IPS-20b (cell line): ENCODE measurements at regions not wholly inside any gene's neighbourhood (a gene's known extent, or its start where the extent isn't known, plus 50 kb on each side); places are given as distances from the start of the nearest gene placed in this dataset.
"Not testable (repeated sequence)": the region's sequence is repeated elsewhere in the genome, so short reads cannot be mapped to it uniquely, and the experiment has no call there.

Experiments
- H3K27ac ChIP-seq: one replicate; pipeline ENCODE4 v1.5.1; 2013; ENCODE audit warnings: low read length
- H3K27me3 ChIP-seq: 2 replicates; pipeline ENCODE4 v1.6.1; 2013; ENCODE audit warnings: mild to moderate bottlenecking, low read length, inconsistent platforms; ENCODE audit not compliant: insufficient read depth
- H3K36me3 ChIP-seq: 2 replicates; pipeline ENCODE4 v1.6.1; 2013; ENCODE audit warnings: low read depth, mild to moderate bottlenecking, inconsistent platforms, low read length, moderate library complexity; ENCODE audit not compliant: insufficient read depth
- H3K4me1 ChIP-seq: 2 replicates; pipeline ENCODE4 v1.6.1; 2013; ENCODE audit warnings: mild to moderate bottlenecking, control low read depth, inconsistent platforms, low read length, moderate library complexity; ENCODE audit not compliant: insufficient read depth
- H3K4me3 ChIP-seq: 2 replicates; pipeline ENCODE4 v1.5.1; 2013; ENCODE audit warnings: mild to moderate bottlenecking, low read length, inconsistent platforms
- H3K9ac ChIP-seq: 2 replicates; pipeline ENCODE4 v1.6.1; 2013; ENCODE audit warnings: low read depth, mild to moderate bottlenecking, inconsistent platforms, low read length, moderate library complexity
- H3K9me3 ChIP-seq: 2 replicates; pipeline ENCODE4 v1.6.1; 2013; ENCODE audit warnings: mild to moderate bottlenecking, low read depth, low read length, inconsistent platforms; ENCODE audit not compliant: insufficient read depth

DNA sequence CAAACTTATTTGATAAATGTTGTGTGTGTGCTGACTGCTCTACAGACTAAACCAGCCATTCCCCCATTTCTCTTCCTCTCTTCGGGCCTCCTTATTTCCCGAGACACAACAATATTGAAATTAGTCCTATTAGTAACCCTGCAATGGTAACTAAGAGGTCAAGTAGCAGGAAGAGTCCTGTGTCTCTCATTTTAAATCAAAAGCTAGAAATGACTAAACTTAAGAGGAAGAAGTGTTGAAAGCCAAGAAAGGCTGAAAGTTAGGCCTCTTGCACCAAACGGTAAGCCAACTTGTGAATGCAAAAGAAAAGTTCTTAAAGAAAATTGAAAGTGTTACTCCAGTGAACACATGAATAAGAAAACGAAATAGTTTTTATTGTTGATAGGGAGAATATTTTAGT, 357.8 kb upstream of the SLC7A11 start:
- Histone ChIP-seq H3K9me3 (0 out of 2 replicates have a peak, but pooled peaks cover 4% of the 10 kb centered on the region), H3K27me3 (no peaks in the 10 kb centered on the region), H3K9ac (no peak overlapping the region), H3K4me3 (no peak overlapping the region), H3K4me1 (no peaks in the 10 kb centered on the region), H3K27ac (no peak overlapping the region), H3K36me3 (no peaks in the 10 kb centered on the region)

DNA sequence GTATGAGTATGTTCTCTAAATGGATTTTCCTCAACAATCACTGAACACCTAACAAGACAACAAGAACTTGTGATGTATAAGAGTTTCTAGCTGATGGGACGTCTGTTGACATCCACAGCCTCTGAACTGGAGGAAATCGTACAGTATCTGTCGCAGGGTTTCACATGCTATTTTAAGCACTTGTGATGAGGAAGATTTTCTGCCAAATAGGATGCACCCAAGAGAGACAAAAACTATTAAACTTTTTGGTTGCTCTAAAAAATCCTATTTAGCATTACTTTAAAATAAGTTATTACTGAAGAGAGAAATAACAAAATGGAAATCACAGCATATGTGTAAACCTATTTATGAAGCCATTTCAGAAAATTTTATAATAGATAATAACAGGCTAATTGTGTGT, 356.1 kb upstream of the SLC7A11 start:
- no peak overlapping the region for H3K4me3 ChIP-seq
- 0 out of 2 replicates have a peak, but pooled peaks cover 4% of the 10 kb centered on the region for H3K9me3 ChIP-seq
- no peaks in the 10 kb centered on the region for H3K36me3 ChIP-seq
- H3K9ac ChIP-seq, result no peak overlapping the region
- no peaks in the 10 kb centered on the region for H3K27me3 ChIP-seq
- no peaks in the 10 kb centered on the region for H3K4me1 ChIP-seq
- H3K27ac ChIP-seq, result no peak overlapping the region

DNA sequence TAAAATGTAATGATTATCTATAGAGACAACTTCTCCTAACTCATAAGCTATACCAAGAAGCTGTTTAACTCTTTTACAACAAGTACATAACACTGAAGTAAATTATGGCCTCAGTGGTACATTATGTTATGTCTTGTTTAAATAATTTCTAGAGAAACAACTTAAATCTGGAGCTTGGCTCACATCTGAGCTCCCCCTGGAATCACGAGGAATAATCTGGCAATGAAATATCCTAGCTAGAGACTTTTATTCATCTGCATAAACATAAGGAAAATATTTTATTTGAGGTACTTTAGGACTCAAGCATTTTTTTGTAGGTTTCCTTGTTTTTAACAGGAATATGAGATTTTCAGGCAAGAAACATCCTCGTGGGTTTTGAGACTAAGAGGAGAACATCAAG, 354.7 kb upstream of the SLC7A11 start:
- H3K9ac ChIP-seq, result no peak overlapping the region
- no peaks in the 10 kb centered on the region for H3K4me1 ChIP-seq
- no peaks in the 10 kb centered on the region for H3K27me3 ChIP-seq
- 0 out of 2 replicates have a peak, but pooled peaks cover 3% of the 10 kb centered on the region for H3K9me3 ChIP-seq
- H3K27ac ChIP-seq, result no peak overlapping the region
- no peaks in the 10 kb centered on the region for H3K36me3 ChIP-seq
- no peak overlapping the region for H3K4me3 ChIP-seq

DNA sequence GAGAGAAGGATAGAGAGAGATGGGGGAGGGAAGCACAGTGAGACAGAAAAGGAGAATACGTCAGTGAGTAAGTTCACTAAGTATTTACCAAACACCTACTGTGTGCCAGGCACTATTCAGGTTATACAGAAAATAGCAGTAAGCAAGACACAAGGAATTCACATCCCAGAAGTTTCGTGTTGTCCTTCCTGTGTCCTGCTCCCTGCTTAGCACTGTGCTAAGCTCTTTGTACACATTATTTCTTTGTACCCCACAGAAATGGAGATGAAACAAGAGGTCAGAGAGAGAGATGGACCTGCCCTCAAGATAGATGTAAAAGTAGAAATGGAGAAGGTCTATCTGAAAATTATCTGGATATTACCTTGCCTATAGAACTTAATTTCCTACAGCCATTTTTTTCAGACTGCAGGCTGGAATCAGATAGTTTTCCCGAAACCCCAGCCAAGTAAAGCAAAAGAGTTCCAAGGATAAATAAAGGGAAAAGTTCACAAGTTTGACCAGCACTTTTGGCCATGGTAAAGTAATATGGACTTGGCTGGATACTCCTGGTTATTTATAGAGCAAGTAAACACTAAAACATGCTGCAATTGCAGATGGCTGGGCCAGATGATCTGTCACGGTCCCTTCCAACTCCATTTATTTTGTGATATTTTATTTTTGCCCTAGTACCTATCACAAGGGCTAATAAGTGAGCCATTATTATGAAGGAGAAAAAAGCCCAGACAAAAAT, 353.7 kb upstream of the SLC7A11 start:
- H3K27ac ChIP-seq, result no peak overlapping the region
- no peak overlapping the region for H3K4me3 ChIP-seq
- no peak overlapping the region for H3K9ac ChIP-seq
- H3K9me3 ChIP-seq, result no peaks in the 10 kb centered on the region
- H3K36me3 ChIP-seq, result no peaks in the 10 kb centered on the region
- no peaks in the 10 kb centered on the region for H3K4me1 ChIP-seq
- no peaks in the 10 kb centered on the region for H3K27me3 ChIP-seq

DNA sequence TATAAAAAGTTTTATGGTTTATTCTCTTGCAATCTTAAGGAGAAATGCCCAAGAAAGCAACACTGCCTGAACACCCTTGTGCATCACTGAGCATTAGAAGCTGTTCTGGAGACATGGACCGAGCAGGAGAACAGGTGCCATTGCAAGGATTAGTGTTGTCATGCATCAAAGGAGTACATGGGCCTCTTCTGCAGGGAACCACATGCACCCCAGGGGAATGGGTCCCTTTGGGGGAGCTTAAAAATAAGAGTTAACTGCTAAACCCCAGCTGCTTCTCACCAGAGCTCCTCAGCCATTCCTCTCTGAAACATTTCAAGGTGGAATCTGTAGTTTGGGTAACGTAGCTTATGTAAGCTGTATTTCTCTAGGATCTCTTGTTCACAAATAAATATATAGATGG, 353.0 kb upstream of the SLC7A11 start:
- Histone ChIP-seq H3K4me3 (no peak overlapping the region), H3K27me3 (no peaks in the 10 kb centered on the region), H3K9me3 (no peaks in the 10 kb centered on the region), H3K9ac (no peak overlapping the region), H3K4me1 (no peaks in the 10 kb centered on the region), H3K27ac (no peak overlapping the region), H3K36me3 (no peaks in the 10 kb centered on the region)

DNA sequence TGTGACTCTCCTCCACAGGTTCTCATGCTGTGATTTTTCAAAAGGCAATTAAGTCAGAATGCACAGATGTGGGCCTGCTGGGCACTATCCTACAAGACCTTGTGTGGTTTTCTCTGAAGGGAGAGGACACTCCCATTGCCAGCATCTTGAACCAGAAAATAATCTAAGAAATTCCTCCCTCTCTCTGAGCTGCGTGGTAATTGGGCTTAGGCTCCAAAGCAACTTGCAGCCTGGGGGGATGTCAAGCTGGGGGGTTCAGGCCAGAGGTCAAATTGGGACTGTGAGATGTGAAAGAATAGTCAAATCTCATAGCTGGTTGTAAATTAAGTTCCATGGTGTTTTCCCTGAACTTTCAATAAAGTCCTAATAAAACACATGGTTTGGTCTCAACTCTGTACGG, 350.6 kb upstream of the SLC7A11 start:
- no peaks in the 10 kb centered on the region for H3K27me3 ChIP-seq
- H3K9me3 ChIP-seq, result no peaks in the 10 kb centered on the region
- H3K27ac ChIP-seq, result no peak overlapping the region
- no peaks in the 10 kb centered on the region for H3K4me1 ChIP-seq
- H3K4me3 ChIP-seq, result no peak overlapping the region
- H3K36me3 ChIP-seq, result no peaks in the 10 kb centered on the region
- no peak overlapping the region for H3K9ac ChIP-seq

DNA sequence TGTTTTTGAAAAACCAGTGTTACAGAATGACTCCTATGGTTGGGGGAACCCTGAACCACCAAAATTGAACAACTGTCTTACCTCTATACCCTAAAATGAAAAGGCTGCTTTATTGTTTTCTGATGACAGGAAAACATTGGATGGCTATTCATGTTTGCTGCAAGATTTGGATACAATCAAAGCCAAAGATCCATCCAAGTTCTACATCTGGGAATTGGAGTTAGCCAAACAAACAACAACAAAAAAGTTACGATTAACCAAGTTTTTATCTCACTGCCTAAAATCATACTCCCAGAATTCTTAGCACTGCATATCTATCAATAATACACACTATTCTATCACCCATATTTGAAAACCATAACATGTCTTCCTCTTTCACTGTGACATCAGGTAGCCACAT, 349.7 kb upstream of the SLC7A11 start:
- no peak overlapping the region for H3K9ac ChIP-seq
- H3K4me3 ChIP-seq, result no peak overlapping the region
- H3K27me3 ChIP-seq, result no peaks in the 10 kb centered on the region
- H3K9me3 ChIP-seq, result no peaks in the 10 kb centered on the region
- H3K27ac ChIP-seq, result no peak overlapping the region
- no peaks in the 10 kb centered on the region for H3K36me3 ChIP-seq
- no peaks in the 10 kb centered on the region for H3K4me1 ChIP-seq

DNA sequence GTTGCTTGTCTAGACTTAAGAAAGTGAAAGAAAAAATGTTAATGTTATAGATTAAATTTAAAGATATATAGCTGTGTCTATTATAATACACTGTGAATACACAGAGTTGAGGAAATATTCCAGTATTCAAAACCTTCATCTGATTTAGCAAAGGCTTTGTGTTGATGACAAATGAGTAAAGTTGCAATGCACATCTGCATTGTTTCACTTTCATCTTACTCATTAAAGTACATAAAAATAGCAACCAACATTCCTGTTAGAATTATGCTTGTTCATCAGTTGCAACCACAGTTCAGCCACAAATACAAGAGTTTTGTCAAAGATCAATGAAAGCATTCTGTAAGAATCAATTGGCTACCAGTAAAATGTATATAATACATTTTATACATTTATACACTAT, 346.4 kb upstream of the SLC7A11 start:
- H3K4me3 ChIP-seq, result no peak overlapping the region
- H3K27me3 ChIP-seq, result no peaks in the 10 kb centered on the region
- no peaks in the 10 kb centered on the region for H3K9me3 ChIP-seq
- H3K9ac ChIP-seq, result no peak overlapping the region
- no peak overlapping the region for H3K27ac ChIP-seq
- H3K36me3 ChIP-seq, result no peaks in the 10 kb centered on the region
- no peaks in the 10 kb centered on the region for H3K4me1 ChIP-seq

DNA sequence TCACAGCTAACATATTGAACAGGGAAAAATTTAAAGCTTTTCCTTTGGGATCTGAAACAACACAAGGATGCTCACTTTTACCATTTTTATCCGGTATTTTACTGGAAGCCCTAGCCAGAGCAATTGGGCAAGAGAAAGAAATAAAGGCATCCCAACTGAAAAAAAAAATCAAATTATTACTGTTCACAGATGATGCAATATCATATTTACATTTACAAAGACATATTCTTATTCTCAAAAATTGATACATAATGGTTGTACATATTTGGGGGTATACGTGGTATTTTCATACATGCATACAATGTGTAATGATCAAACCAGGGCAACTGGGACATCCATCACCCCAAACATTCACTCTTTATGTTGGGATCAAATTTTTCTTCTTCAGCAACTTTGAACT, 337.0 kb upstream of the SLC7A11 start:
- Histone ChIP-seq H3K4me3 (no peak overlapping the region), H3K27me3 (no peaks in the 10 kb centered on the region), H3K9me3 (peaks cover 7% of the 10 kb centered on the region; the same call in 1 of the 2 replicates), H3K27ac (no peak overlapping the region), H3K4me1 (no peaks in the 10 kb centered on the region), H3K9ac (no peak overlapping the region), H3K36me3 (no peaks in the 10 kb centered on the region)

DNA sequence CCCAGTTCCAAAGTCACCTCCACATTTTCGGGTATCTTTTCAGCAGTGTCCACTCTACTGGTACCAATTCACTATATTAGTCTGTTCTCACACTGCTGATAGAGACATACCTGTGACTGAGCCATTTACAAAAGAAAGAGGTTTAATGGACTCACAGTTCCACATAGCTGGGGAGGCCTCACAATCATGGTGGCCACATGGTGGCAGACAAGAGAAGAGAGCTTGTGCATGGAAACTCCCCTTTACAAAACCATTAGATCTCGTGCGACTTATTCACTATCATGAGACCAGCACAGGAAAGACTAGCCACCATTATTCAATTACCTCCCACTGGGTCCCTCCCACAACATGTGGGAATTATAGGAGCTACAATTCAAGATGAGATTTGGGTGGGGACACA, 335.7 kb upstream of the SLC7A11 start:
- not testable (repeated sequence) for H3K9me3 ChIP-seq, H3K4me3 ChIP-seq, H3K27me3 ChIP-seq, H3K4me1 ChIP-seq, H3K9ac ChIP-seq, H3K36me3 ChIP-seq, H3K27ac ChIP-seq

DNA sequence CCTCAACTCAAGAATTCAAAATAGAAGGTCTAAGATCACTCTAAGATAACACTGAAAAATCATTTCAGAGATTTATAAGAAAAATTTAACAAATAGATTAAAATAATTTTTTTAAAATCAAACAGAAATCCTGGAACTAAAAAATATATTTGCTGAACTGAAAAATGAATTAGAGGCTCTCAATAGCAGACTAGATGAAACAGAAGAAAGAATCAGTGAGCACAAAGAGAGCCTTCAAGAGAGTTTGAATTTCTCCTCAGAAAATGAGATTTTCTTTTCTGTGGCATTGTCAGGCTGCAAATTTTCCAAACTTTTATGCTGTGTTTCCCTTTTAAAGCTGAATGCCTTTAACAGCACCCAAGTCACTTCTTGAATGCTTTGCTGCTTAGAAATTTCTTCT, 335.0 kb upstream of the SLC7A11 start:
- no peaks in the 10 kb centered on the region for H3K27me3 ChIP-seq
- no peaks in the 10 kb centered on the region for H3K4me1 ChIP-seq
- H3K36me3 ChIP-seq, result no peaks in the 10 kb centered on the region
- H3K9me3 ChIP-seq, result peaks cover 4% of the 10 kb centered on the region; the same call in 1 of the 2 replicates
- H3K4me3 ChIP-seq, result no peak overlapping the region
- H3K27ac ChIP-seq, result no peak overlapping the region
- H3K9ac ChIP-seq, result no peak overlapping the region

DNA sequence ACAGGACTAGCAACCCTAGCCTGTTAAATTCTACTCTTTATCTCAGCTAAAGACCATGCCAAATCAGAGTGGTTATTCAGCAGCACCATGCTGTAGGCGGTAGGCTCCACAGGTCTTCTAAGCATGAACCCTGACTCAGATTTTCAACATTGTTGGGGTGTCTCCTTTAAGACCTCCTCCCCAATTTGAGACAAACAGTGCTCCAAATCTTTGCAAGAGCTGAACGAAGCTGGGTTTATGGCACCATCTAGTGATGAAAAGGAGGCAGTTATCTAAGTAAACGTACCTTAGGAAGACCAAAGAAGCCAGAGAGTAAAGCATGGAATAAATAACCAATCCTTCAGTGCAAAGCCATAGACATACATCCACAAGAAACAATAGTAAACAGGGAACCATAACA, 334.5 kb upstream of the SLC7A11 start:
- Histone ChIP-seq H3K9me3 (no peaks in the 10 kb centered on the region; the same call in 1 of the 2 replicates), H3K4me1 (no peaks in the 10 kb centered on the region), H3K9ac (no peak overlapping the region), H3K27me3 (no peaks in the 10 kb centered on the region), H3K27ac (no peak overlapping the region), H3K4me3 (no peak overlapping the region), H3K36me3 (no peaks in the 10 kb centered on the region)
